ENCODE measurements at regions not wholly inside any gene's neighbourhood (a gene's known extent, or its start where the extent isn't known, plus 50 kb on each side); places are given as distances from the start of the nearest gene placed in this dataset.

DNA sequence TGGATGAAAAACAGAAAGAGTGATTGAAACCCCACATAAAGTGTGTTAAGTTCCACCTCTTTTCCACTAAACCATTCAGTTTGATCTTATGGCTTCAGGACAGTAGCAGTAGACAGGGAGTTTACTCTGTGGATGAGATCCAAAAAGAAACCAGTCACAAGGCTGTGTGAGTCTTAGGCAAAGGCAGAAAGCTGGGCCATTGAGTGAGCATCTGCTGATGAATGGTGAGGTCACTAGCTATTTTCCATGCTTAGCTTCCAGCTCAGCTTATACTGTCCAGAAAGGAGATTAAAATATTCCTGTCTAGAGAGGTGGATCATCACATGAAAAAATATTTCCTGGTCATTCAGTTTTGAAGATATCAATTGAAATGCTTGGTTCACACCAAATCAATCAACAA is 1643.9 kb downstream of the HACE1 start:
- H3F3A ChIP-seq (ENCODE audit: insufficient read depth) = no peaks in the 10 kb centered on the region
- no peak overlapping the region for H3K4me3 ChIP-seq (ENCODE audit: insufficient read depth, low read length, poor library complexity, severe bottlenecking)
- H3K27me3 ChIP-seq (ENCODE audit: low read length) = no peaks in the 10 kb centered on the region
- no peaks in the 10 kb centered on the region for H3K36me3 ChIP-seq (ENCODE audit: low read length)
- no peak overlapping the region for H3K9ac ChIP-seq (ENCODE audit: low read length)
- TF ChIP-seq EZH2phosphoT487 (conservative IDR thresholded peaks at IDR 0.05; ENCODE audit: low read length) (no peak), CTCF (IDR thresholded peaks at IDR 0.05; ENCODE audit: insufficient read depth, low read length, poor library complexity, severe bottlenecking) (no peak)
- H3K27ac ChIP-seq (ENCODE audit: low read depth, low read length) = no peak overlapping the region
- no peaks in the 10 kb centered on the region for H3K9me2 ChIP-seq (replicated peaks; ENCODE audit: insufficient read depth, low read length)
- H2AFZ ChIP-seq (ENCODE audit: low read depth, low read length, severe bottlenecking) = no peak overlapping the region
- no peaks in the 10 kb centered on the region for H4K20me1 ChIP-seq (ENCODE audit: low read depth, low read length)
- H3K4me2 ChIP-seq (ENCODE audit: low read depth, low read length, poor library complexity, severe bottlenecking) = no peak overlapping the region
- no peaks in the 10 kb centered on the region for H3K9me3 ChIP-seq (ENCODE audit: insufficient read depth, low read length)
- H3K79me2 ChIP-seq (ENCODE audit: insufficient read depth, low read length) = no peaks in the 10 kb centered on the region

DNA sequence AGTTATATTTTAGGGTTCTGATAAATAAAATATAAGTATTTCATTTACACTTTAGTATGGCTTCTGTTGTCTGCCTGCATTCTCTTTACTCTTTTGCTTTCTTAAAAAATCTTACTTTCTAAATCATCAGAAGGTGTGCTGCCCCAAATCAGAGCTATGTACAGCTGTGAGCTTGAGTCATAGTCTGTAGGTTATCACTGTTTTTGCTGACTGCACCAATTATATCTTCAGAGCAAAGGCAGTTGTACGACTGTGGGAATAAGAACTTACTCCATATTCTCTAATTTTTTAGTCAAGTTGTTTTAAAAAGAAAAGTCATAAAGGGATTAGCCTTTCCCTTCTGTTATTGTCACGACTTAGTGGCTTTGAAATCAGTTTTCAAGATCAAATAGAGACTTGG is 1649.0 kb downstream of the HACE1 start:
- no peak overlapping the region for H2AFZ ChIP-seq (ENCODE audit: low read depth, low read length, severe bottlenecking)
- H3K4me3 ChIP-seq (ENCODE audit: insufficient read depth, low read length, poor library complexity, severe bottlenecking) = no peak overlapping the region
- no peaks in the 10 kb centered on the region for H3K79me2 ChIP-seq (ENCODE audit: insufficient read depth, low read length)
- no peak overlapping the region for H3K9ac ChIP-seq (ENCODE audit: low read length)
- H4K20me1 ChIP-seq (ENCODE audit: low read depth, low read length) = no peaks in the 10 kb centered on the region
- no peaks in the 10 kb centered on the region for H3K36me3 ChIP-seq (ENCODE audit: low read length)
- H3K27me3 ChIP-seq (ENCODE audit: low read length) = no peaks in the 10 kb centered on the region
- H3F3A ChIP-seq (ENCODE audit: insufficient read depth) = no peaks in the 10 kb centered on the region
- no peaks in the 10 kb centered on the region for H3K9me2 ChIP-seq (replicated peaks; ENCODE audit: insufficient read depth, low read length)
- H3K27ac ChIP-seq (ENCODE audit: low read depth, low read length) = no peak overlapping the region
- TF ChIP-seq CTCF (IDR thresholded peaks at IDR 0.05; ENCODE audit: insufficient read depth, low read length, poor library complexity, severe bottlenecking) (no peak), EZH2phosphoT487 (conservative IDR thresholded peaks at IDR 0.05; ENCODE audit: low read length) (no peak)
- no peak overlapping the region for H3K4me2 ChIP-seq (ENCODE audit: low read depth, low read length, poor library complexity, severe bottlenecking)
- H3K9me3 ChIP-seq (ENCODE audit: insufficient read depth, low read length) = no peaks in the 10 kb centered on the region

- no peaks in the 10 kb centered on the region for H3F3A ChIP-seq (ENCODE audit: insufficient read depth)
- H3K27ac ChIP-seq (ENCODE audit: low read depth, low read length) = no peak overlapping the region
- H3K9me2 ChIP-seq (replicated peaks; ENCODE audit: insufficient read depth, low read length) = no peaks in the 10 kb centered on the region
- no peak for TF ChIP-seq CTCF (IDR thresholded peaks at IDR 0.05; ENCODE audit: insufficient read depth, low read length, poor library complexity, severe bottlenecking)
- no peak for TF ChIP-seq EZH2phosphoT487 (conservative IDR thresholded peaks at IDR 0.05; ENCODE audit: low read length)
- H3K79me2 ChIP-seq (ENCODE audit: insufficient read depth, low read length) = no peaks in the 10 kb centered on the region
- no peak overlapping the region for H3K9ac ChIP-seq (ENCODE audit: low read length)
- H3K4me3 ChIP-seq (ENCODE audit: insufficient read depth, low read length, poor library complexity, severe bottlenecking) = no peak overlapping the region
- no peaks in the 10 kb centered on the region for H3K36me3 ChIP-seq (ENCODE audit: low read length)
- no peaks in the 10 kb centered on the region for H3K9me3 ChIP-seq (ENCODE audit: insufficient read depth, low read length)
- H2AFZ ChIP-seq (ENCODE audit: low read depth, low read length, severe bottlenecking) = no peak overlapping the region
- no peaks in the 10 kb centered on the region for H4K20me1 ChIP-seq (ENCODE audit: low read depth, low read length)
- no peak overlapping the region for H3K4me2 ChIP-seq (ENCODE audit: low read depth, low read length, poor library complexity, severe bottlenecking)
- no peaks in the 10 kb centered on the region for H3K27me3 ChIP-seq (ENCODE audit: low read length)
These were observed 1661.3 kb downstream of the HACE1 start for GRCh38 chr6:103198386-103198785.

- no peaks in the 10 kb centered on the region for H3K79me2 ChIP-seq (ENCODE audit: insufficient read depth, low read length)
- no peak overlapping the region for H2AFZ ChIP-seq (ENCODE audit: low read depth, low read length, severe bottlenecking)
- H3K4me3 ChIP-seq (ENCODE audit: insufficient read depth, low read length, poor library complexity, severe bottlenecking) = no peak overlapping the region
- no peaks in the 10 kb centered on the region for H4K20me1 ChIP-seq (ENCODE audit: low read depth, low read length)
- no peaks in the 10 kb centered on the region for H3F3A ChIP-seq (ENCODE audit: insufficient read depth)
- no peaks in the 10 kb centered on the region for H3K27me3 ChIP-seq (ENCODE audit: low read length)
- no peak for TF ChIP-seq EZH2phosphoT487 (conservative IDR thresholded peaks at IDR 0.05; ENCODE audit: low read length)
- TF ChIP-seq CTCF (IDR thresholded peaks at IDR 0.05; ENCODE audit: insufficient read depth, low read length, poor library complexity, severe bottlenecking) = no peak
- no peaks in the 10 kb centered on the region for H3K9me2 ChIP-seq (replicated peaks; ENCODE audit: insufficient read depth, low read length)
- H3K4me2 ChIP-seq (ENCODE audit: low read depth, low read length, poor library complexity, severe bottlenecking) = no peak overlapping the region
- H3K27ac ChIP-seq (ENCODE audit: low read depth, low read length) = no peak overlapping the region
- H3K9ac ChIP-seq (ENCODE audit: low read length) = no peak overlapping the region
- no peaks in the 10 kb centered on the region for H3K9me3 ChIP-seq (ENCODE audit: insufficient read depth, low read length)
- H3K36me3 ChIP-seq (ENCODE audit: low read length) = no peaks in the 10 kb centered on the region
These were observed 1666.3 kb downstream of the HACE1 start for GRCh38 chr6:103193413-103193812.
